ENCODE measurements at regions not wholly inside any gene's neighbourhood (a gene's known extent, or its start where the extent isn't known, plus 50 kb on each side); places are given as distances from the start of the nearest gene placed in this dataset.

- Histone ChIP-seq H3K27me3 (ENCODE audit: control insufficient read depth, insufficient read depth, low read length) (no peaks in the 10 kb centered on the region), H3K9me3 (replicated peaks; ENCODE audit: low read length) (no peaks in the 10 kb centered on the region), H3K4me3 (ENCODE audit: low read length) (no peak overlapping the region), H3K4me1 (ENCODE audit: control insufficient read depth, insufficient read depth, low read length) (no peaks in the 10 kb centered on the region), H3K36me3 (ENCODE audit: insufficient read depth, low read length) (peaks cover 14% of the 10 kb centered on the region), H3K9ac (ENCODE audit: low read depth, low read length) (no peak overlapping the region), H3K4me2 (ENCODE audit: low read length) (no peak overlapping the region)
These were observed 1435.2 kb downstream of the UQCRFS1 start for GRCh38 chr19:27777726-27778125.

- Histone ChIP-seq H3K9ac (ENCODE audit: low read depth, low read length) (no peak overlapping the region), H3K9me3 (replicated peaks; ENCODE audit: low read length) (no peaks in the 10 kb centered on the region), H3K27me3 (ENCODE audit: control insufficient read depth, insufficient read depth, low read length) (no peaks in the 10 kb centered on the region), H3K4me1 (ENCODE audit: control insufficient read depth, insufficient read depth, low read length) (no peaks in the 10 kb centered on the region), H3K4me3 (ENCODE audit: low read length) (no peak overlapping the region), H3K4me2 (ENCODE audit: low read length) (no peak overlapping the region), H3K36me3 (ENCODE audit: insufficient read depth, low read length) (peaks cover 14% of the 10 kb centered on the region)
These were observed 1435.7 kb downstream of the UQCRFS1 start for GRCh38 chr19:27777242-27777641.

- Histone ChIP-seq H3K4me1 (ENCODE audit: control insufficient read depth, insufficient read depth, low read length) (no peaks in the 10 kb centered on the region), H3K4me3 (ENCODE audit: low read length) (no peak overlapping the region), H3K9me3 (replicated peaks; ENCODE audit: low read length) (no peaks in the 10 kb centered on the region), H3K9ac (ENCODE audit: low read depth, low read length) (no peak overlapping the region), H3K4me2 (ENCODE audit: low read length) (no peak overlapping the region), H3K36me3 (ENCODE audit: insufficient read depth, low read length) (peaks cover 14% of the 10 kb centered on the region), H3K27me3 (ENCODE audit: control insufficient read depth, insufficient read depth, low read length) (no peaks in the 10 kb centered on the region)
These were observed 1436.4 kb downstream of the UQCRFS1 start for GRCh38 chr19:27776524-27776923.

- no peaks in the 10 kb centered on the region for H3K27me3 ChIP-seq (ENCODE audit: control insufficient read depth, insufficient read depth, low read length)
- no peak overlapping the region for H3K4me2 ChIP-seq (ENCODE audit: low read length)
- no peaks in the 10 kb centered on the region for H3K9me3 ChIP-seq (replicated peaks; ENCODE audit: low read length)
- H3K4me1 ChIP-seq (ENCODE audit: control insufficient read depth, insufficient read depth, low read length) = no peaks in the 10 kb centered on the region
- H3K9ac ChIP-seq (ENCODE audit: low read depth, low read length) = no peak overlapping the region
- H3K36me3 ChIP-seq (ENCODE audit: insufficient read depth, low read length) = peaks cover 14% of the 10 kb centered on the region
- H3K4me3 ChIP-seq (ENCODE audit: low read length) = no peak overlapping the region
These were observed 1436.9 kb downstream of the UQCRFS1 start for GRCh38 chr19:27776020-27776419.

- no peak overlapping the region for H3K4me2 ChIP-seq (ENCODE audit: low read length)
- no peak overlapping the region for H3K4me3 ChIP-seq (ENCODE audit: low read length)
- H3K9ac ChIP-seq (ENCODE audit: low read depth, low read length) = no peak overlapping the region
- no peaks in the 10 kb centered on the region for H3K4me1 ChIP-seq (ENCODE audit: control insufficient read depth, insufficient read depth, low read length)
- no peaks in the 10 kb centered on the region for H3K9me3 ChIP-seq (replicated peaks; ENCODE audit: low read length)
- H3K36me3 ChIP-seq (ENCODE audit: insufficient read depth, low read length) = peaks cover 14% of the 10 kb centered on the region
- no peaks in the 10 kb centered on the region for H3K27me3 ChIP-seq (ENCODE audit: control insufficient read depth, insufficient read depth, low read length)
These were observed 1437.6 kb downstream of the UQCRFS1 start for GRCh38 chr19:27775395-27775794.

GRCh38 chr19:27774827-27775226 is 1438.1 kb downstream of the UQCRFS1 start:
- H3K36me3 ChIP-seq (ENCODE audit: insufficient read depth, low read length) = peaks cover 14% of the 10 kb centered on the region
- no peaks in the 10 kb centered on the region for H3K27me3 ChIP-seq (ENCODE audit: control insufficient read depth, insufficient read depth, low read length)
- H3K4me3 ChIP-seq (ENCODE audit: low read length) = no peak overlapping the region
- H3K4me1 ChIP-seq (ENCODE audit: control insufficient read depth, insufficient read depth, low read length) = no peaks in the 10 kb centered on the region
- no peak overlapping the region for H3K9ac ChIP-seq (ENCODE audit: low read depth, low read length)
- H3K4me2 ChIP-seq (ENCODE audit: low read length) = no peak overlapping the region
- no peaks in the 10 kb centered on the region for H3K9me3 ChIP-seq (replicated peaks; ENCODE audit: low read length)

- H3K9ac ChIP-seq (ENCODE audit: low read depth, low read length) = no peak overlapping the region
- no peak overlapping the region for H3K4me2 ChIP-seq (ENCODE audit: low read length)
- no peaks in the 10 kb centered on the region for H3K4me1 ChIP-seq (ENCODE audit: control insufficient read depth, insufficient read depth, low read length)
- H3K27me3 ChIP-seq (ENCODE audit: control insufficient read depth, insufficient read depth, low read length) = no peaks in the 10 kb centered on the region
- H3K36me3 ChIP-seq (ENCODE audit: insufficient read depth, low read length) = peaks cover 14% of the 10 kb centered on the region
- H3K4me3 ChIP-seq (ENCODE audit: low read length) = no peak overlapping the region
- no peaks in the 10 kb centered on the region for H3K9me3 ChIP-seq (replicated peaks; ENCODE audit: low read length)
These were observed 1438.6 kb downstream of the UQCRFS1 start for GRCh38 chr19:27774337-27774736.

- Histone ChIP-seq H3K27me3 (ENCODE audit: control insufficient read depth, insufficient read depth, low read length) (no peaks in the 10 kb centered on the region), H3K36me3 (ENCODE audit: insufficient read depth, low read length) (peaks cover 14% of the 10 kb centered on the region), H3K4me1 (ENCODE audit: control insufficient read depth, insufficient read depth, low read length) (no peaks in the 10 kb centered on the region), H3K9ac (ENCODE audit: low read depth, low read length) (no peak overlapping the region), H3K4me3 (ENCODE audit: low read length) (no peak overlapping the region), H3K9me3 (replicated peaks; ENCODE audit: low read length) (no peaks in the 10 kb centered on the region), H3K4me2 (ENCODE audit: low read length) (no peak overlapping the region)
These were observed 1439.4 kb downstream of the UQCRFS1 start for GRCh38 chr19:27773318-27774094.

GRCh38 chr19:27772059-27772458 is 1440.9 kb downstream of the UQCRFS1 start:
- Histone ChIP-seq H3K9me3 (replicated peaks; ENCODE audit: low read length) (no peaks in the 10 kb centered on the region), H3K9ac (ENCODE audit: low read depth, low read length) (no peak overlapping the region), H3K4me3 (ENCODE audit: low read length) (no peak overlapping the region)

GRCh38 chr19:27770095-27770494 is 1442.9 kb downstream of the UQCRFS1 start:
- H3K27me3 ChIP-seq (ENCODE audit: control insufficient read depth, insufficient read depth, low read length) = no peaks in the 10 kb centered on the region
- no peaks in the 10 kb centered on the region for H3K9me3 ChIP-seq (replicated peaks; ENCODE audit: low read length)
- no peak overlapping the region for H3K4me2 ChIP-seq (ENCODE audit: low read length)
- H3K36me3 ChIP-seq (ENCODE audit: insufficient read depth, low read length) = peaks cover 14% of the 10 kb centered on the region
- no peak overlapping the region for H3K4me3 ChIP-seq (ENCODE audit: low read length)
- H3K4me1 ChIP-seq (ENCODE audit: control insufficient read depth, insufficient read depth, low read length) = no peaks in the 10 kb centered on the region
- no peak overlapping the region for H3K9ac ChIP-seq (ENCODE audit: low read depth, low read length)

More at GRCh38 chr19:27772059-27772458, 1440.9 kb downstream of the UQCRFS1 start:
- Histone ChIP-seq H3K27me3 (ENCODE audit: control insufficient read depth, insufficient read depth, low read length) (no peaks in the 10 kb centered on the region), H3K4me1 (ENCODE audit: control insufficient read depth, insufficient read depth, low read length) (no peaks in the 10 kb centered on the region), H3K4me2 (ENCODE audit: low read length) (no peak overlapping the region), H3K36me3 (ENCODE audit: insufficient read depth, low read length) (peaks cover 14% of the 10 kb centered on the region)

- Histone ChIP-seq H3K4me3 (ENCODE audit: low read length) (no peak overlapping the region), H3K36me3 (ENCODE audit: insufficient read depth, low read length) (no peaks in the 10 kb centered on the region), H3K9ac (ENCODE audit: low read depth, low read length) (no peak overlapping the region), H3K4me2 (ENCODE audit: low read length) (no peak overlapping the region), H3K9me3 (replicated peaks; ENCODE audit: low read length) (no peaks in the 10 kb centered on the region), H3K27me3 (ENCODE audit: control insufficient read depth, insufficient read depth, low read length) (no peaks in the 10 kb centered on the region), H3K4me1 (ENCODE audit: control insufficient read depth, insufficient read depth, low read length) (no peaks in the 10 kb centered on the region)
These were observed 1445.7 kb downstream of the UQCRFS1 start for GRCh38 chr19:27767234-27767633.
